HL-60 (cell line): ENCODE measurements at regions not wholly inside any gene's neighbourhood (a gene's known extent, or its start where the extent isn't known, plus 50 kb on each side); places are given as distances from the start of the nearest gene placed in this dataset.

ENCODE experiments used
- DNase-seq, 2 experiments: peaks; one replicate each; pipeline ENCODE4 v3.0.0-alpha.2; 2010 to 2020; ENCODE audit warnings: low read depth in 1 of 2, low spot score in 1 of 2
- H3K27ac ChIP-seq: fragments of 250-450 bp; sonication (Bioruptor Pico); replicated peaks from 2 replicates; pipeline ENCODE4 v1.5.1; 2020; ENCODE audit warnings: mild to moderate bottlenecking, moderate library complexity
- H3K27me3 ChIP-seq: fragments of 250-450 bp; sonication (Bioruptor Pico); 2 replicates; pipeline ENCODE4 v1.5.1; 2021; ENCODE audit warnings: mild to moderate bottlenecking, moderate library complexity; ENCODE audit not compliant: insufficient read depth, poor library complexity, severe bottlenecking
- H3K4me3 ChIP-seq: replicated peaks from 2 replicates; pipeline ENCODE4 v1.5.1; 2011; ENCODE audit warnings: mild to moderate bottlenecking, control low read depth, low read length; ENCODE audit not compliant: insufficient read depth
- CTCF ChIP-seq: IDR thresholded peaks from one replicate; pipeline ENCODE4 v1.5.1; 2011; ENCODE audit warnings: low read length, control low read depth, inconsistent platforms; ENCODE audit not compliant: insufficient read depth
- GABPA ChIP-seq: IDR thresholded peaks from 2 replicates; pipeline ENCODE4 v1.6.1; 2012; ENCODE audit warnings: low read depth
- POLR2AphosphoS5 ChIP-seq: IDR thresholded peaks from 2 replicates; pipeline ENCODE4 v1.6.1; 2012; ENCODE audit warnings: low read depth
- SPI1 ChIP-seq: IDR thresholded peaks from 2 replicates; pipeline ENCODE4 v1.6.1; 2012; ENCODE audit warnings: low read depth, mild to moderate bottlenecking, borderline replicate concordance
- TF ChIP-seq, protein P1 (sequence below): IDR thresholded peaks from 2 replicates; pipeline ENCODE4 v1.6.1; 2012; ENCODE audit warnings: low read depth; ENCODE audit not compliant: insufficient replicate concordance

DNA sequence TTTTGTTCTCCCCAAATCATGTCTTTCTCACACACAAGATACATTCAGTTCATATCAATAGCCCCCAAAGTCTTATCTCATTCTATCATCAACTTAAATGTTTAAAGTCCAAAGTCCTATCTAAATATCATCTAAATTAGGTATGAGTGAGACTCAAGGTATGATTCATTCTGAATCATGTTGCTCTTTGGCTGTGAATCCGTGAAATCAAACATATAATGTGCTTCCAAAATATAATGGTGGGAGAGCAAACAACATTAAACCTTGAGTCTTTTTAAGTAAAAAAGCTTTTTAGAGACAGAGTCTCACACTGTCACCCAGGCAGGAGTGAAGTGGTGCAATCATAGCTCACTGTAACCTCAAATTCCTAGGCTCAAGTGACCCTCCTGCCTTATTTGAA is 139.1 kb downstream of the SAMMSON start:
- H3K27ac ChIP-seq = no peak overlapping the region
- DNase-seq = no peak
- H3K27me3 ChIP-seq = no peaks in the 10 kb centered on the region
- TF ChIP-seq CTCF (no peak), POLR2AphosphoS5 (no peak), GABPA (no peak), SPI1 (no peak)
- TF ChIP-seq, protein P1, sequence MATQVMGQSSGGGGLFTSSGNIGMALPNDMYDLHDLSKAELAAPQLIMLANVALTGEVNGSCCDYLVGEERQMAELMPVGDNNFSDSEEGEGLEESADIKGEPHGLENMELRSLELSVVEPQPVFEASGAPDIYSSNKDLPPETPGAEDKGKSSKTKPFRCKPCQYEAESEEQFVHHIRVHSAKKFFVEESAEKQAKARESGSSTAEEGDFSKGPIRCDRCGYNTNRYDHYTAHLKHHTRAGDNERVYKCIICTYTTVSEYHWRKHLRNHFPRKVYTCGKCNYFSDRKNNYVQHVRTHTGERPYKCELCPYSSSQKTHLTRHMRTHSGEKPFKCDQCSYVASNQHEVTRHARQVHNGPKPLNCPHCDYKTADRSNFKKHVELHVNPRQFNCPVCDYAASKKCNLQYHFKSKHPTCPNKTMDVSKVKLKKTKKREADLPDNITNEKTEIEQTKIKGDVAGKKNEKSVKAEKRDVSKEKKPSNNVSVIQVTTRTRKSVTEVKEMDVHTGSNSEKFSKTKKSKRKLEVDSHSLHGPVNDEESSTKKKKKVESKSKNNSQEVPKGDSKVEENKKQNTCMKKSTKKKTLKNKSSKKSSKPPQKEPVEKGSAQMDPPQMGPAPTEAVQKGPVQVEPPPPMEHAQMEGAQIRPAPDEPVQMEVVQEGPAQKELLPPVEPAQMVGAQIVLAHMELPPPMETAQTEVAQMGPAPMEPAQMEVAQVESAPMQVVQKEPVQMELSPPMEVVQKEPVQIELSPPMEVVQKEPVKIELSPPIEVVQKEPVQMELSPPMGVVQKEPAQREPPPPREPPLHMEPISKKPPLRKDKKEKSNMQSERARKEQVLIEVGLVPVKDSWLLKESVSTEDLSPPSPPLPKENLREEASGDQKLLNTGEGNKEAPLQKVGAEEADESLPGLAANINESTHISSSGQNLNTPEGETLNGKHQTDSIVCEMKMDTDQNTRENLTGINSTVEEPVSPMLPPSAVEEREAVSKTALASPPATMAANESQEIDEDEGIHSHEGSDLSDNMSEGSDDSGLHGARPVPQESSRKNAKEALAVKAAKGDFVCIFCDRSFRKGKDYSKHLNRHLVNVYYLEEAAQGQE = no peak
- H3K4me3 ChIP-seq = no peak overlapping the region
